SK-N-SH (cell line): ENCODE measurements at regions not wholly inside any gene's neighbourhood (a gene's known extent, or its start where the extent isn't known, plus 50 kb on each side); places are given as distances from the start of the nearest gene placed in this dataset.

Experiments
- CTCF ChIA-PET: fragments of 300-600, 350-600 bp; formaldehyde crosslinking; extraction: SDS; loops from one replicate; lab custom pipeline; 2021; lab: Yijun Ruan, JAX
- POLR2A ChIA-PET: fragments of 350-600 bp; sonication (Branson Sonifier 250); formaldehyde crosslinking; extraction: SDS; loops from one replicate; lab custom pipeline; 2020; ENCODE audit warnings: antibody characterized with exemption, inconsistent platforms; lab: Yijun Ruan, JAX
- DNase-seq: peaks from one replicate; pipeline ENCODE4 v3.0.0; 2012
- H2AFZ ChIP-seq: fragments of 200-600 bp; sonication (generic); 2 replicates; pipeline ENCODE4 v1.8.1; 2016; ENCODE audit warnings: antibody characterized with exemption, mild to moderate bottlenecking, low read depth
- H3F3A ChIP-seq: fragments of 200-600 bp; sonication (generic); replicated peaks from 2 replicates; pipeline ENCODE3; 2016; ENCODE audit warnings: antibody characterized with exemption, mild to moderate bottlenecking; ENCODE audit not compliant: insufficient read depth
- H3K27ac ChIP-seq, 2 experiments: fragments of 200-500 bp in 1 of 2; fragments of 200-600 bp in 1 of 2; sonication (Bioruptor generic) in 1 of 2; sonication (generic), shearing (Covaris generic) in 1 of 2; 2 replicates each; pipeline versions ENCODE4 v1.5.1 to v1.6.1; 2014 to 2016; ENCODE audit warnings: low read depth in 2 of 2, inconsistent platforms in 1 of 2, low read length in 1 of 2, mild to moderate bottlenecking in 1 of 2, mixed read lengths in 1 of 2
- H3K27me3 ChIP-seq: fragments of 200-600 bp; sonication (generic), shearing (Covaris generic); 2 replicates; pipeline ENCODE4 v1.6.1; 2016; ENCODE audit warnings: mixed run types; ENCODE audit not compliant: insufficient read depth
- H3K36me3 ChIP-seq, 2 experiments: fragments of 200-500 bp in 1 of 2; fragments of 200-600 bp in 1 of 2; sonication (Bioruptor generic) in 1 of 2; sonication (generic) in 1 of 2; replicated peaks in 1 of 2; 2 replicates each; pipeline versions ENCODE3 to v1.5.1; 2014 to 2016; ENCODE audit warnings: low read length in 1 of 2, mild to moderate bottlenecking in 1 of 2; ENCODE audit not compliant: insufficient read depth in 2 of 2, control insufficient read depth in 1 of 2
- H3K4me1 ChIP-seq, 2 experiments: fragments of 200-500 bp in 1 of 2; fragments of 200-600 bp in 1 of 2; sonication (Bioruptor generic) in 1 of 2; sonication (generic), shearing (Covaris generic) in 1 of 2; 2 replicates each; pipeline versions ENCODE4 v1.5.1 to v1.6.1; 2014 to 2016; ENCODE audit warnings: low read depth in 1 of 2, low read length in 1 of 2, mixed run types in 1 of 2; ENCODE audit not compliant: insufficient read depth in 2 of 2, control insufficient read depth in 1 of 2
- H3K4me2 ChIP-seq: fragments of 200-600 bp; sonication (generic), shearing (Covaris generic); 2 replicates; pipeline ENCODE4 v1.6.1; 2017; ENCODE audit warnings: mixed run types
- H3K4me3 ChIP-seq, 2 experiments: fragments of 200-500 bp in 1 of 2; fragments of 200-600 bp in 1 of 2; sonication (Bioruptor generic) in 1 of 2; sonication (generic), shearing (Covaris generic) in 1 of 2; 2 replicates each; pipeline versions ENCODE4 v1.5.1 to v1.8.1; 2014 to 2016; ENCODE audit warnings: low read depth in 2 of 2, inconsistent platforms in 1 of 2, low read length in 1 of 2, mild to moderate bottlenecking in 1 of 2, mixed read lengths in 1 of 2, moderate library complexity in 1 of 2
- H3K79me2 ChIP-seq: fragments of 200-600 bp; sonication (generic); 2 replicates; pipeline ENCODE4 v1.8.1; 2017; ENCODE audit warnings: mild to moderate bottlenecking; ENCODE audit not compliant: insufficient read depth
- H3K9ac ChIP-seq: fragments of 200-600 bp; sonication (generic); 2 replicates; pipeline ENCODE4 v1.6.1; 2017; ENCODE audit warnings: mixed run types
- H3K9me2 ChIP-seq: fragments of 200-600 bp; sonication (generic); 2 replicates; pipeline ENCODE4 v1.6.1; 2017; ENCODE audit warnings: mixed run types
- H3K9me3 ChIP-seq: fragments of 200-600 bp; sonication (generic); 2 replicates; pipeline ENCODE4 v1.6.1; 2017; ENCODE audit warnings: mixed run types, mild to moderate bottlenecking, moderate library complexity
- H4K20me1 ChIP-seq: fragments of 200-600 bp; sonication (generic); 2 replicates; pipeline ENCODE4 v1.6.1; 2017; ENCODE audit warnings: mild to moderate bottlenecking, mixed run types; ENCODE audit not compliant: insufficient read depth
- CHD2 ChIP-seq: fragments of 150-350 bp; IDR thresholded peaks from 2 replicates; pipeline ENCODE4 v1.6.1; 2018; ENCODE audit warnings: low read length; ENCODE audit not compliant: partially characterized antibody
- ELF1 ChIP-seq: IDR thresholded peaks from 2 replicates; pipeline ENCODE4 v1.4.0; 2012
- GABPA ChIP-seq: IDR thresholded peaks from 2 replicates; pipeline ENCODE4 v1.4.0; 2012; ENCODE audit warnings: low read depth, mild to moderate bottlenecking
- MAX ChIP-seq: IDR thresholded peaks from 2 replicates; pipeline ENCODE4 v1.4.0; 2012; ENCODE audit warnings: low read depth
- NRF1 ChIP-seq: IDR thresholded peaks from 2 replicates; pipeline ENCODE4 v1.6.1; 2012; ENCODE audit warnings: low read depth, mild to moderate bottlenecking, low read length
- RCOR1 ChIP-seq: fragments of 150-350 bp; IDR thresholded peaks from 2 replicates; pipeline ENCODE4 v1.6.1; 2017; ENCODE audit warnings: antibody characterized with exemption, low read length
- REST ChIP-seq: IDR thresholded peaks from 2 replicates; pipeline ENCODE4 v1.6.1; 2012; ENCODE audit warnings: mild to moderate bottlenecking, low read depth, low read length, moderate library complexity
- TAF1 ChIP-seq: IDR thresholded peaks from 2 replicates; pipeline ENCODE4 v1.6.1; 2012; ENCODE audit warnings: low read depth, mild to moderate bottlenecking, low read length, moderate library complexity, borderline replicate concordance
- TEAD4 ChIP-seq: IDR thresholded peaks from 2 replicates; pipeline ENCODE4 v1.4.0; 2012; ENCODE audit warnings: mild to moderate bottlenecking, borderline replicate concordance; ENCODE audit not compliant: insufficient read depth
- YY1 ChIP-seq: IDR thresholded peaks from 2 replicates; pipeline ENCODE4 v1.4.0; 2012; ENCODE audit warnings: low read depth, mild to moderate bottlenecking
- WGBS: methylation state at CpG from one replicate; pipeline ENCODE4 v1.1.6; 2017; ENCODE audit warnings: low lambda C conversion rate; 5-methylcytosine and 5-hydroxymethylcytosine counted together
- TF ChIP-seq, protein P1 (sequence below): fragments of 200-600 bp; sonication (generic); IDR thresholded peaks from 2 replicates; pipeline ENCODE4 v1.6.1; 2017; ENCODE audit warnings: antibody characterized with exemption, mild to moderate bottlenecking, moderate library complexity

GRCh38 chr5:92976156-92976555 is 604.9 kb downstream of the NR2F1-AS1 start:
- Histone ChIP-seq H4K20me1 (no peaks in the 10 kb centered on the region), H2AFZ (no peak overlapping the region), H3K79me2 (no peaks in the 10 kb centered on the region), H3K27me3 (no peaks in the 10 kb centered on the region), H3K4me2 (no peak overlapping the region), H3K4me1 (peaks cover 0 to 4% of the 10 kb centered on the region in 2 experiments; a peak in 2 of 4 replicates), H3K36me3 (no peaks in the 10 kb centered on the region), H3K27ac (no peak overlapping the region), H3F3A (no peaks in the 10 kb centered on the region), H3K9me3 (peaks cover 10% of the 10 kb centered on the region; the same call in 1 of the 2 replicates), H3K4me3 (no peak overlapping the region), H3K9ac (no peak overlapping the region), H3K9me2 (no peaks in the 10 kb centered on the region)
- POLR2A ChIA-PET: no interaction called here
- CTCF ChIA-PET: interaction anchor here (0.5 kb wide), 1 partner anchor 559 kb away, joined by 3 read pairs; no protein-coding TSS in a partner anchor
- no peak for DNase-seq
- WGBS: 67% methylated on average over 1 of the region's 1 CpG
- TF ChIP-seq REST (no peak), TEAD4 (no peak), NRF1 (no peak), CHD2 (no peak), ELF1 (no peak)

- 77% methylated on average over 2 of the region's 2 CpGs for WGBS
- peak overlapping the region; percentile 56; the same call in 1 of the 2 replicates for H2AFZ ChIP-seq
- POLR2A ChIA-PET: no interaction called here
Observed at GRCh38 chr5:92969781-92970237, 611.2 kb downstream of the NR2F1-AS1 start.

More at GRCh38 chr5:92969781-92970237, 611.2 kb downstream of the NR2F1-AS1 start:
- Histone ChIP-seq H3K9me3 (no peaks in the 10 kb centered on the region), H3K4me1 (no peaks in the 10 kb centered on the region), H3K4me3 (no peak overlapping the region), H3K4me2 (no peak overlapping the region), H3K27ac (no peak overlapping the region), H3K9ac (no peak overlapping the region), H3K36me3 (no peaks in the 10 kb centered on the region), H3K9me2 (no peaks in the 10 kb centered on the region), H3F3A (no peaks in the 10 kb centered on the region), H3K79me2 (no peaks in the 10 kb centered on the region), H4K20me1 (no peaks in the 10 kb centered on the region), H3K27me3 (no peaks in the 10 kb centered on the region)
- DNase-seq: no peak
- TF ChIP-seq TAF1: no peak
- TF ChIP-seq TEAD4: no peak
- TF ChIP-seq, protein P1, sequence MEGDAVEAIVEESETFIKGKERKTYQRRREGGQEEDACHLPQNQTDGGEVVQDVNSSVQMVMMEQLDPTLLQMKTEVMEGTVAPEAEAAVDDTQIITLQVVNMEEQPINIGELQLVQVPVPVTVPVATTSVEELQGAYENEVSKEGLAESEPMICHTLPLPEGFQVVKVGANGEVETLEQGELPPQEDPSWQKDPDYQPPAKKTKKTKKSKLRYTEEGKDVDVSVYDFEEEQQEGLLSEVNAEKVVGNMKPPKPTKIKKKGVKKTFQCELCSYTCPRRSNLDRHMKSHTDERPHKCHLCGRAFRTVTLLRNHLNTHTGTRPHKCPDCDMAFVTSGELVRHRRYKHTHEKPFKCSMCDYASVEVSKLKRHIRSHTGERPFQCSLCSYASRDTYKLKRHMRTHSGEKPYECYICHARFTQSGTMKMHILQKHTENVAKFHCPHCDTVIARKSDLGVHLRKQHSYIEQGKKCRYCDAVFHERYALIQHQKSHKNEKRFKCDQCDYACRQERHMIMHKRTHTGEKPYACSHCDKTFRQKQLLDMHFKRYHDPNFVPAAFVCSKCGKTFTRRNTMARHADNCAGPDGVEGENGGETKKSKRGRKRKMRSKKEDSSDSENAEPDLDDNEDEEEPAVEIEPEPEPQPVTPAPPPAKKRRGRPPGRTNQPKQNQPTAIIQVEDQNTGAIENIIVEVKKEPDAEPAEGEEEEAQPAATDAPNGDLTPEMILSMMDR: no peak
- no peak for TF ChIP-seq GABPA
- TF ChIP-seq YY1: no peak
- TF ChIP-seq MAX: no peak
- no peak for TF ChIP-seq RCOR1
- CTCF ChIA-PET: interaction anchor here (1.1 kb wide), 1 partner anchor 20 kb away, joined by 3 read pairs; no protein-coding TSS in a partner anchor
